Neural progenitor cell (in vitro differentiated cells): ENCODE measurements at regions not wholly inside any gene's neighbourhood (a gene's known extent, or its start where the extent isn't known, plus 50 kb on each side); places are given as distances from the start of the nearest gene placed in this dataset.
"Not testable (repeated sequence)": the region's sequence is repeated elsewhere in the genome, so short reads cannot be mapped to it uniquely, and the experiment has no call there.

Experiments used
- DNase-seq: peaks from one replicate; pipeline ENCODE4 v3.0.0-alpha.2; 2016; ENCODE audit warnings: low spot score
- H2AFZ ChIP-seq: fragments of 200-600 bp; sonication (generic); replicated peaks from 2 replicates; pipeline ENCODE4 v1.6.1; 2016; ENCODE audit warnings: antibody characterized with exemption
- H3F3A ChIP-seq: fragments of 200-600 bp; sonication (generic); 2 replicates; pipeline ENCODE4 v1.6.1; 2016; ENCODE audit warnings: antibody characterized with exemption, low read depth
- H3K27ac ChIP-seq: fragments of 200-600 bp; sonication (generic); 2 replicates; pipeline ENCODE4 v1.5.1; 2016; ENCODE audit warnings: mild to moderate bottlenecking
- H3K27me3 ChIP-seq: fragments of 200-600 bp; sonication (generic); 2 replicates; pipeline ENCODE4 v1.6.1; 2016; ENCODE audit warnings: mild to moderate bottlenecking, moderate library complexity
- H3K36me3 ChIP-seq: fragments of 200-600 bp; sonication (generic); 2 replicates; pipeline ENCODE4 v1.5.1; 2016
- H3K4me1 ChIP-seq: fragments of 200-600 bp; sonication (generic); 2 replicates; pipeline ENCODE4 v1.6.1; 2016; ENCODE audit warnings: mixed run types
- H3K4me2 ChIP-seq: fragments of 200-600 bp; sonication (generic); 2 replicates; pipeline ENCODE4 v1.6.1; 2016
- H3K4me3 ChIP-seq: fragments of 200-600 bp; sonication (generic); 2 replicates; pipeline ENCODE4 v1.5.1; 2016
- H3K79me2 ChIP-seq: fragments of 200-600 bp; sonication (generic); 2 replicates; pipeline ENCODE4 v1.6.1; 2016; ENCODE audit warnings: low read depth
- H3K9ac ChIP-seq: fragments of 200-600 bp; sonication (generic); 2 replicates; pipeline ENCODE4 v1.6.1; 2016
- H3K9me3 ChIP-seq: fragments of 200-600 bp; sonication (generic); 2 replicates; pipeline ENCODE4 v1.5.1; 2016; ENCODE audit warnings: low read depth
- H4K20me1 ChIP-seq: fragments of 200-600 bp; sonication (generic); 2 replicates; pipeline ENCODE4 v1.6.1; 2016; ENCODE audit warnings: low read depth
- H3K27ac Mint-ChIP-seq: 3 replicates; pipeline ENCODE4 v1.8.0; 2021; ENCODE audit warnings: mixed read lengths
- H3K27me3 Mint-ChIP-seq: 2 replicates; pipeline ENCODE4 v1.8.0; 2022; ENCODE audit warnings: low read depth, mild to moderate bottlenecking, inconsistent platforms, moderate library complexity, mixed read lengths; ENCODE audit not compliant: insufficient read depth
- H3K36me3 Mint-ChIP-seq: 3 replicates; pipeline ENCODE4 v1.8.0; 2021; ENCODE audit warnings: mixed read lengths
- H3K4me1 Mint-ChIP-seq: 3 replicates; pipeline ENCODE4 v1.8.0; 2021; ENCODE audit warnings: mixed read lengths
- H3K4me3 Mint-ChIP-seq: 3 replicates; pipeline ENCODE4 v1.8.0; 2021; ENCODE audit warnings: mild to moderate bottlenecking, moderate library complexity, mixed read lengths
- H3K9me3 Mint-ChIP-seq: 3 replicates; pipeline ENCODE4 v1.8.0; 2020; ENCODE audit warnings: mixed read lengths
- CTCF ChIP-seq: fragments of 200-600 bp; sonication (generic); IDR thresholded peaks from 2 replicates; pipeline ENCODE4 v1.5.1; 2017; ENCODE audit warnings: antibody characterized with exemption, mild to moderate bottlenecking
- EZH2 ChIP-seq: fragments of 200-600 bp; sonication (generic); IDR thresholded peaks from 2 replicates; pipeline ENCODE4 v1.6.1; 2017; ENCODE audit warnings: antibody characterized with exemption, mild to moderate bottlenecking, moderate library complexity
- EZH2phosphoT487 ChIP-seq: fragments of 200-600 bp; sonication (generic); IDR thresholded peaks from 2 replicates; pipeline ENCODE4 v1.6.1; 2017; ENCODE audit warnings: antibody characterized with exemption

- H3K4me1 ChIP-seq = no peaks in the 10 kb centered on the region
- no peaks in the 10 kb centered on the region for H3K27me3 ChIP-seq
- peaks cover 1% of the 10 kb centered on the region for H3K36me3 Mint-ChIP-seq
- no peak overlapping the region for H3K4me2 ChIP-seq
- H3K36me3 ChIP-seq = no peaks in the 10 kb centered on the region
- H4K20me1 ChIP-seq = no peaks in the 10 kb centered on the region
- H3F3A ChIP-seq = no peaks in the 10 kb centered on the region
- H3K27me3 Mint-ChIP-seq = no peaks in the 10 kb centered on the region
- H3K79me2 ChIP-seq = no peaks in the 10 kb centered on the region
- H3K4me3 ChIP-seq = no peak overlapping the region
- no peak for TF ChIP-seq EZH2
- no peak for TF ChIP-seq EZH2phosphoT487
- TF ChIP-seq CTCF = no peak
- H3K27ac ChIP-seq = no peak overlapping the region
- no peak overlapping the region for H3K27ac Mint-ChIP-seq
- no peak overlapping the region for H3K9ac ChIP-seq
- peaks cover 11% of the 10 kb centered on the region for H3K9me3 Mint-ChIP-seq
- no peaks in the 10 kb centered on the region for H3K4me1 Mint-ChIP-seq
- no peak for DNase-seq
- H3K4me3 Mint-ChIP-seq = no peak overlapping the region
- no peak overlapping the region for H2AFZ ChIP-seq
- H3K9me3 ChIP-seq = no peaks in the 10 kb centered on the region
These were observed 344.7 kb downstream of the NEBL start for GRCh38 chr10:20552382-20552781.

- H3K9ac ChIP-seq = no peak overlapping the region
- no peaks in the 10 kb centered on the region for H3K27me3 Mint-ChIP-seq
These were observed 345.4 kb downstream of the NEBL start for GRCh38 chr10:20551761-20552160.

GRCh38 chr10:20535897-20536881 is 360.9 kb downstream of the NEBL start:
- peaks cover 9% of the 10 kb centered on the region for H3K9me3 Mint-ChIP-seq
- H3K27ac ChIP-seq = no peak overlapping the region
- peaks cover 7% of the 10 kb centered on the region for H3K4me1 Mint-ChIP-seq
- no peaks in the 10 kb centered on the region for H3K4me1 ChIP-seq
- no peaks in the 10 kb centered on the region for H3K27me3 ChIP-seq
- no peaks in the 10 kb centered on the region for H4K20me1 ChIP-seq
- no peak overlapping the region for H2AFZ ChIP-seq
- no peak overlapping the region for H3K4me2 ChIP-seq
- no peaks in the 10 kb centered on the region for H3K27me3 Mint-ChIP-seq
- no peaks in the 10 kb centered on the region for H3K79me2 ChIP-seq
- no peak overlapping the region for H3K4me3 ChIP-seq
- no peak overlapping the region for H3K4me3 Mint-ChIP-seq
- no peak for TF ChIP-seq EZH2
- no peak for TF ChIP-seq CTCF
- TF ChIP-seq EZH2phosphoT487 = no peak
- no peaks in the 10 kb centered on the region for H3F3A ChIP-seq
- H3K9me3 ChIP-seq = no peaks in the 10 kb centered on the region
- H3K9ac ChIP-seq = no peak overlapping the region
- H3K36me3 Mint-ChIP-seq = no peaks in the 10 kb centered on the region
- H3K36me3 ChIP-seq = no peaks in the 10 kb centered on the region
- H3K27ac Mint-ChIP-seq = no peak overlapping the region
- DNase-seq = no peak

More at GRCh38 chr10:20551761-20552160, 345.4 kb downstream of the NEBL start:
- no peak overlapping the region for H3K4me3 ChIP-seq
- peaks cover 11% of the 10 kb centered on the region for H3K9me3 Mint-ChIP-seq
- H3K4me1 Mint-ChIP-seq = no peaks in the 10 kb centered on the region
- H3K4me3 Mint-ChIP-seq = no peak overlapping the region
- H3K36me3 ChIP-seq = no peaks in the 10 kb centered on the region
- TF ChIP-seq CTCF (no peak), EZH2 (no peak), EZH2phosphoT487 (no peak)
- no peaks in the 10 kb centered on the region for H3K9me3 ChIP-seq
- H3K79me2 ChIP-seq = no peaks in the 10 kb centered on the region
- H3K36me3 Mint-ChIP-seq = peaks cover 1% of the 10 kb centered on the region
- no peak overlapping the region for H3K27ac ChIP-seq
- H3F3A ChIP-seq = no peaks in the 10 kb centered on the region
- H3K27me3 ChIP-seq = no peaks in the 10 kb centered on the region
- no peaks in the 10 kb centered on the region for H4K20me1 ChIP-seq
- DNase-seq = no peak
- no peaks in the 10 kb centered on the region for H3K4me1 ChIP-seq
- no peak overlapping the region for H3K4me2 ChIP-seq
- H2AFZ ChIP-seq = no peak overlapping the region
- H3K27ac Mint-ChIP-seq = no peak overlapping the region

- H2AFZ ChIP-seq, H3K9ac ChIP-seq, H3K27me3 Mint-ChIP-seq, H3K27me3 ChIP-seq, H3K4me3 ChIP-seq, DNase-seq, H3K4me3 Mint-ChIP-seq, H3F3A ChIP-seq, H3K4me1 ChIP-seq, H3K36me3 Mint-ChIP-seq, H3K4me1 Mint-ChIP-seq, H3K36me3 ChIP-seq, H3K79me2 ChIP-seq, H3K9me3 ChIP-seq, H4K20me1 ChIP-seq, H3K27ac ChIP-seq, H3K4me2 ChIP-seq: not testable (repeated sequence)
- Mint-ChIP-seq H3K27ac (peak overlapping the region; percentile 46), H3K9me3 (peaks cover 13% of the 10 kb centered on the region)
These were observed 365.7 kb downstream of the NEBL start for GRCh38 chr10:20531241-20531883.
